LNCAP (cell line): ENCODE measurements at regions not wholly inside any gene's neighbourhood (a gene's known extent, or its start where the extent isn't known, plus 50 kb on each side); places are given as distances from the start of the nearest gene placed in this dataset.

ENCODE experiments used
- TF ChIP-seq, protein P1 (sequence below): fragments of 450-650 bp; IDR thresholded peaks from 2 replicates; pipeline ENCODE4 v1.5.1; 2017; ENCODE audit warnings: mild to moderate bottlenecking

DNA sequence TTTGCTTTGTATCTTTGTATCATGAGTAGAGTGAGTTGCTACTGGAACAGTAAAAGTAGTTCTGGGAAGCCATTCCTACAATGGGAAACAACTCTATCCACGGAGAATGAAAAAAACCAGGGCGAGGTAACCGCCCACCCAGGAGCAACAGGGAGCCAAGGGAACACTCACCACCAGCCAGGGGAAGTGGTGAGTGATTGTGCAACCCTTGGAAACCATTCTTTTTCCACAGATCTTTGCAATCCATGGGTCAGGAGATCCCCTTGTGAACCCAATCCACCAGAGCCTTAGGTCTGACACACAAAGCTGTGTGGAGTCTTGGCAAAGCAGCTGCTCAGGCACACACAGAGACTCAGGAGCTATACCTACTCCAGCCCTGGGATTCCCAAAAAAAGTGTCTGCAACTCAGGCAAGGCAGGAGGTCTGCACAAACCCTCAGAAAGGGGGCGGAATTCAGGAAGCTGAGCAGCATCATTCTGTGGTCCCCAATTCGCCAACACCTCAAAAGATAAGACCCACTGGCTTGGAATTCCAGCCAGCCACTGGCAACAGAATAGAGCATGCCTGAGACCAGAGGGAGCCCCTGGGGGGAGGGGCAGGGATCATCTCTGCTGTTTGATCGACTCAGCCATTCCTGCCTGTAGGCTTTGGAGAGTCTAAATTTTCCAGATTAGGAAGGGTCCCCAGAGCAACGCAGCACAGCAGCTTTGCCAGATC, 52.1 kb upstream of the PPFIA2 start:
- TF ChIP-seq, protein P1, sequence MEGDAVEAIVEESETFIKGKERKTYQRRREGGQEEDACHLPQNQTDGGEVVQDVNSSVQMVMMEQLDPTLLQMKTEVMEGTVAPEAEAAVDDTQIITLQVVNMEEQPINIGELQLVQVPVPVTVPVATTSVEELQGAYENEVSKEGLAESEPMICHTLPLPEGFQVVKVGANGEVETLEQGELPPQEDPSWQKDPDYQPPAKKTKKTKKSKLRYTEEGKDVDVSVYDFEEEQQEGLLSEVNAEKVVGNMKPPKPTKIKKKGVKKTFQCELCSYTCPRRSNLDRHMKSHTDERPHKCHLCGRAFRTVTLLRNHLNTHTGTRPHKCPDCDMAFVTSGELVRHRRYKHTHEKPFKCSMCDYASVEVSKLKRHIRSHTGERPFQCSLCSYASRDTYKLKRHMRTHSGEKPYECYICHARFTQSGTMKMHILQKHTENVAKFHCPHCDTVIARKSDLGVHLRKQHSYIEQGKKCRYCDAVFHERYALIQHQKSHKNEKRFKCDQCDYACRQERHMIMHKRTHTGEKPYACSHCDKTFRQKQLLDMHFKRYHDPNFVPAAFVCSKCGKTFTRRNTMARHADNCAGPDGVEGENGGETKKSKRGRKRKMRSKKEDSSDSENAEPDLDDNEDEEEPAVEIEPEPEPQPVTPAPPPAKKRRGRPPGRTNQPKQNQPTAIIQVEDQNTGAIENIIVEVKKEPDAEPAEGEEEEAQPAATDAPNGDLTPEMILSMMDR: no peak

DNA sequence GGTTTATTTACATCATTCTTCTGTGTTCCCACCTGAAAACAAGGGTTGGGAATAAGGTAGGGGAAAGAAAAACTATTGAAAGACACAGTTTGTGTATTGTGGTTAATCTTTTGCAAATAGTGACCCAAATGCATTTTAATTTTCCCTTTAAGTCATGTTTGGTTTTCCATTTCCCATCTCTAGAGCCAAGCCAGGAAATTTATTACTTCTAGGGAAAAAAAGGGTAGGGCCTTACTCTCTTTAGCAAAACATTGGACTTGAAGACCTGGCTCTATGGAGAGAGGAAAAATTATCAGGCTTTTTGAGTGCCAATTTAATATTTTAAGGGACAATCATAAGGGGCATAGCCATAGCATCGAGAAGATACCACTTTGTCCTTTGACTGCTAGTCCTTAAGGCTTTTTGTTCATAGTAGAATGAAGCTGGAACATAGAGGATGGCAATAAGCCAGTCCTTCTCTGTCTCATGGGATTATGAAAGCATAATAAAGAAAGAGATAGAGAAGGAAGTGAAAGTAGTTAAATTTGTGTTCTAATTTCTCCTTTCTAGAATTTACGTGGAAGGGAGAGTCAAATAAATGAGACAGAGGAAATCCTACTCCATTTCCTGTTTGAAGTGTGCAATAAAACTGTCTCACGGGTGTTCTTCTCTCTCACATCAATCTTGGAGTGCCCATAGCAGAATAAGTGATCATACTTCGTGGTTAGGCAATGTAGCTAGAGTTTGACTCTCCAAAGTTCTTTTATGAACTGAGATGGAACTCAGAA, 50.9 kb upstream of the PPFIA2 start:
- TF ChIP-seq, protein P1: no peak

DNA sequence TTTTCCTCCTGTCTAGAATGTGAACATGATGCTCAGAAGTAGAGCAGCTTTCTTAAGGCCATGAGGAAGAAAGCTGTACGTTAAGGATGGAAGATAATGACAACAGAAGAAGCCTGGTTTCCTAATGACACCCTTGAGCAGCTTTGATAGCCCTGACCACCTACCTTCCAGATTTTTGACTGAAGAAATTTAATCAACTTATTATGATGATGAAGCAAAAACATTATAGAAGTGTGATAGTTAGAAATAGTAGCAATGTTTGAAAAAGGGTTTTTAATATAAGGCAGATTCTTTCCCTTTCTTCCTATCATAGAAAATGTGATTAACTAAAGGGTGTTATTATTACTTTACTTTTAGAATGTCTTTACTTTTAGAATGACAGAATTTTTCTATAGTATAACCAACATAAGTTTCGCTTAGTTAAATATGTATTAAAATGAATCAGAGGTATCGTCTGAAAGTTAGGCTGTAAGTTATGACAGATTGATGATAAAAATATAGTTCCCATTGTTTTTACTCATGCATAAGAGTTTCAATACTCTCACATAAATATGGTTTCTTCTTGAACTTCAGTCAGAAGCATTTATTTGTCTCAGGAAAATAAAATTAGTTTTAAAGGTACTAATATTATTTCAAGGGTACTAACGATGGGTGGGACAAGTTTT, 50.1 kb upstream of the PPFIA2 start:
- TF ChIP-seq, protein P1: no peak
